GM12874 (cell line): ENCODE measurements at regions not wholly inside any gene's neighbourhood (a gene's known extent, or its start where the extent isn't known, plus 50 kb on each side); places are given as distances from the start of the nearest gene placed in this dataset.

Experiments used
- CTCF ChIP-seq: IDR thresholded peaks from 2 replicates; pipeline ENCODE4 v1.5.1; 2011; ENCODE audit warnings: low read depth, mild to moderate bottlenecking, control low read depth, low read length, moderate library complexity; ENCODE audit not compliant: insufficient read depth

GRCh38 chr11:24295360-24295759 lies 201.5 kb upstream of the LUZP2 start:
- no peak for TF ChIP-seq CTCF

DNA sequence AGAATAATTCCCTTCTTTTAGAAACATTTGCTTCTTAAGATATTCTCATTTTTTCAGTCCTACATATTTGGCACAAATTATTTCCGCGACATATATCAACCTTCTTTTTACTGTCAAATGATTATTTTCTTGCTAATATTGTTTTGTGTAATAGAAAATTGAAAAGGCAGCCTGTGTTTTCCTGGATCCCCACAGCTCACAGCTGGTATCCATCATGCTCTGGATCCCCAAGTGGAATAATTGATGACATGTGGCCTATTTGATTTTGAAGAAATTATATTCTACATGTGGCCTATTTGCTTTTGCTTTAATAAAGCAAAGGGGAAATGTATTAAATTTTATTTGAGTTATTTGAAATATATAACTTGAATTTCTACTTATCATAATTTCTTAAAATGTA lies 199.4 kb upstream of the LUZP2 start:
- TF ChIP-seq CTCF = no peak

- TF ChIP-seq CTCF = no peak
Observed at GRCh38 chr11:24298146-24298545, 198.7 kb upstream of the LUZP2 start.

GRCh38 chr11:24311974-24312373 lies 184.9 kb upstream of the LUZP2 start:
- TF ChIP-seq CTCF = no peak

DNA sequence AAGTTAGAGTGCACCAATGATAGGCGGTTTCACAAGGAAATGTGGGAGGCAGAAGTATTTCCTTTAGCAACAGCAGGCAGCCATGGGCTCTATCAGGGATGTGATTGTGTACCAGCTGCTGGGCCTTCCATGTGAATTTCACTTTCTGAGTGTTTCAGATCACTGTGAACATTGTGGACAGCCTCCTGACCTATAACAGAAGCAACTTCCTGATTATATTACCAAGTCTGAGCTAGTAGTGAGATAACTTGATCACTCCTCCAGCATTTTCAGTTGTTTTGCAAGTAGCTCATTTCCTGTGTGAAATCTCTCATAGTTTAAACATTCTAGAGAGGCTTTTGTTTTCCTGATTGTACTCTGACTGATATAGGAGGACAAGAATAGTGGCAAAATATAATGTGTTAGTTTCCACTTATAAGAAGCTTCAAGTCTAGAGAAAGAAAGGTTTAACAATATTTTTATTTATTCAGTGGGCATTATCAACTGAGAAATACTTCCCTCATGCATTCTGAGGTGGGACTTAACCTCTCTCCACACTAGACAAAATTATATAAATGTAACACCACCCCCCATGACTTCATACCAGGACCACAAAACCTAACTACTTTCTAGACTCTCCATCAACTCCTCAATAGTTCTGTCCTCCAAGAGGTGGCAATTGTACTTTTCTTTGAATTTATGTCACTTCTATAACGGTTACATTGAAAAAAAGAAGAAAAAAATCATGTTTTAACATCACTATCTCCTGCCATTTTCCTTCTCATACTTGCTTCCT lies 184.2 kb upstream of the LUZP2 start:
- TF ChIP-seq CTCF = no peak

DNA sequence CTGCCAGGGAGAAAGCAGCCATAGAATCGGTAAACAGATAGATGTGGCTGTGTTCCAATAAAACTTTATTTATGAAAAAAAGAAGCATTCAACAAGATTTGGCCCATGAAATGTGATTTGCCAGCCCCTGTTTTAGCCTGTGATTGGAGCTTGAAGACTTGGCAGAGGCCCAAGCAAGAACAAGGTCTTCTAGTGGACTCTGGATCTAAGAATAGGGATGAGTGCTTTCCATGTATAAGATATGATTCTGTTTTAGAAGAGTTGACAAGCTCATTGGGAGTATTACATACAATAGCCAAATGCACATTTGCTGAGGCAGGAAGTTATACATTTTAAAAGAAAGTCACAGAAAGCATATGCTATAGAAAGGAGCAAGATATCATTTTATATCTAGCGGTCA lies 175.6 kb upstream of the LUZP2 start:
- TF ChIP-seq CTCF = no peak

- no peak for TF ChIP-seq CTCF
Observed at GRCh38 chr11:24324211-24324610, 172.6 kb upstream of the LUZP2 start.
